OCI-LY3 (cell line): ENCODE measurements at regions not wholly inside any gene's neighbourhood (a gene's known extent, or its start where the extent isn't known, plus 50 kb on each side); places are given as distances from the start of the nearest gene placed in this dataset.

Experiments
- H2AFZ ChIP-seq: fragments of 200-600, 300-600 bp; shearing (Covaris generic); 2 replicates; pipeline ENCODE4 v1.6.0; 2014; ENCODE audit warnings: antibody characterized with exemption, low read depth, low read length
- H3K27ac ChIP-seq: fragments of 200-600, 300-600 bp; sonication (generic); 2 replicates; pipeline ENCODE4 v1.5.1; 2014; ENCODE audit warnings: mild to moderate bottlenecking, low read length, moderate library complexity, mixed read lengths
- H3K27me3 ChIP-seq: fragments of 200-600, 300-600 bp; sonication (generic); 2 replicates; pipeline ENCODE4 v1.6.1; 2014; ENCODE audit warnings: low read depth, low read length, mixed read lengths
- H3K36me3 ChIP-seq: fragments of 200-600, 300-600 bp; sonication (generic); replicated peaks from 2 replicates; pipeline ENCODE3; 2014; ENCODE audit warnings: low read depth, low read length, mixed read lengths
- H3K4me1 ChIP-seq: fragments of 300-600, 200-600 bp; sonication (generic); 2 replicates; pipeline ENCODE4 v1.6.1; 2014; ENCODE audit warnings: low read length, mixed read lengths
- H3K4me2 ChIP-seq: fragments of 200-600, 300-600 bp; sonication (generic); 2 replicates; pipeline ENCODE4 v1.6.1; 2014; ENCODE audit warnings: low read length, mixed read lengths
- H3K4me3 ChIP-seq: fragments of 300-600, 200-600 bp; sonication (generic); 2 replicates; pipeline ENCODE4 v1.5.1; 2014; ENCODE audit warnings: antibody characterized with exemption, mild to moderate bottlenecking, low read length, moderate library complexity
- H3K79me2 ChIP-seq: fragments of 300-600, 200-600 bp; shearing (Covaris generic); 2 replicates; pipeline ENCODE4 v1.6.1; 2014; ENCODE audit warnings: mild to moderate bottlenecking, low read length, mixed read lengths
- H3K9ac ChIP-seq: fragments of 300-600, 200-600 bp; shearing (Covaris generic); 2 replicates; pipeline ENCODE4 v1.6.0; 2014; ENCODE audit warnings: mild to moderate bottlenecking, low read length, moderate library complexity
- H3K9me3 ChIP-seq: fragments of 200-600, 300-600 bp; shearing (Covaris generic); 2 replicates; pipeline ENCODE4 v1.6.1; 2014; ENCODE audit warnings: low read length, mixed read lengths; ENCODE audit not compliant: insufficient read depth
- H4K20me1 ChIP-seq: fragments of 200-600, 300-600 bp; sonication (generic); 2 replicates; pipeline ENCODE4 v1.6.1; 2016; ENCODE audit warnings: low read length, mixed read lengths; ENCODE audit not compliant: insufficient read depth
- EZH2phosphoT487 ChIP-seq: fragments of 200-600 bp; shearing (Covaris generic); IDR thresholded peaks from 2 replicates; pipeline ENCODE4 v1.6.1; 2018; ENCODE audit warnings: antibody characterized with exemption, mixed run types, low read depth
- TF ChIP-seq, protein P1 (sequence below): fragments of 200-600, 300-600 bp; sonication (generic); IDR thresholded peaks from 2 replicates; pipeline ENCODE4 v1.5.1; 2014; ENCODE audit warnings: antibody characterized with exemption, low read length, low read depth

DNA sequence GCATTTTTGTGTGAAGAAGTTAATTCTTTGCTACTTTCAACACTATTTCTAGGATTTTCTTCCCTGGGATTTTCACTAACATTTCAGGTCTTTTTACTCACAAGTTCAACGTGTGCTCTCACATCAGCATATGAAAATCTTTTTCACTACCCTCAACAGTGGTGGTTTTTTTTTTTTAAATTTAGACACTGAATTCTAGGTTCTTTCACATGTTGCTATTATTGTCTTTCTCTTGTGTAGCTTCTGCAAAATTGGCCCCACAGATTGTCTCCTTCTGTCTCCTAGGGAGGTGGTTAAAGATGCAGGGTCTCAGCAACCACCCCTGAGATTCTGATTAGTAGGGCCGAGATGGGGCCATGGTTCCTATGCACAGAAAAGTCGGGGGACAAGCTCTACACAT lies 165.0 kb upstream of the GPR26 start:
- no peak overlapping the region for H3K9ac ChIP-seq
- peaks cover 9% of the 10 kb centered on the region for H3K4me1 ChIP-seq
- no peak overlapping the region for H3K4me2 ChIP-seq
- TF ChIP-seq EZH2phosphoT487: no peak
- TF ChIP-seq, protein P1, sequence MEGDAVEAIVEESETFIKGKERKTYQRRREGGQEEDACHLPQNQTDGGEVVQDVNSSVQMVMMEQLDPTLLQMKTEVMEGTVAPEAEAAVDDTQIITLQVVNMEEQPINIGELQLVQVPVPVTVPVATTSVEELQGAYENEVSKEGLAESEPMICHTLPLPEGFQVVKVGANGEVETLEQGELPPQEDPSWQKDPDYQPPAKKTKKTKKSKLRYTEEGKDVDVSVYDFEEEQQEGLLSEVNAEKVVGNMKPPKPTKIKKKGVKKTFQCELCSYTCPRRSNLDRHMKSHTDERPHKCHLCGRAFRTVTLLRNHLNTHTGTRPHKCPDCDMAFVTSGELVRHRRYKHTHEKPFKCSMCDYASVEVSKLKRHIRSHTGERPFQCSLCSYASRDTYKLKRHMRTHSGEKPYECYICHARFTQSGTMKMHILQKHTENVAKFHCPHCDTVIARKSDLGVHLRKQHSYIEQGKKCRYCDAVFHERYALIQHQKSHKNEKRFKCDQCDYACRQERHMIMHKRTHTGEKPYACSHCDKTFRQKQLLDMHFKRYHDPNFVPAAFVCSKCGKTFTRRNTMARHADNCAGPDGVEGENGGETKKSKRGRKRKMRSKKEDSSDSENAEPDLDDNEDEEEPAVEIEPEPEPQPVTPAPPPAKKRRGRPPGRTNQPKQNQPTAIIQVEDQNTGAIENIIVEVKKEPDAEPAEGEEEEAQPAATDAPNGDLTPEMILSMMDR: no peak
- H4K20me1 ChIP-seq: no peaks in the 10 kb centered on the region
- H3K27ac ChIP-seq: no peak overlapping the region
- no peaks in the 10 kb centered on the region for H3K79me2 ChIP-seq
- H3K36me3 ChIP-seq: no peaks in the 10 kb centered on the region
- no peaks in the 10 kb centered on the region for H3K27me3 ChIP-seq
- H2AFZ ChIP-seq: no peak overlapping the region
- H3K9me3 ChIP-seq: no peaks in the 10 kb centered on the region
- H3K4me3 ChIP-seq: no peak overlapping the region

DNA sequence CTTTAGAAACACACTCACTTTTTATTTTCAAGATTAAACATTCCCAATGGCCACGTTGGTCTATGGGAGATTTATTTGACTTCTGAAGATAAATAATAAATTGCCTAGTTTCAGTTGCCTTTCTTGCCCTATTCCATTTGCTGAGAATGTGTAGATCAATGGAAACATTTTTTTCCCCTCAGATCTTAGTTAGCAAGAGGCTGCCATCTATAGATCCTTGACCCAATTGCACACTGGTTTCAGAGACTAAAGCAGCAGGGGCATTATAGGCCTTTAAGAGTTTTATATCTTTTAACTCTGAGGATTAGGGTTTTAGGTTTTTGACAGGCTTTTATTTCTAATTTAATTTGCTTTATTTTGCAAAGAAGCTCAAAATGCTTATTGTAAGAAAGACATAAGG lies 163.2 kb upstream of the GPR26 start:
- H2AFZ ChIP-seq: no peak overlapping the region
- H3K36me3 ChIP-seq: no peaks in the 10 kb centered on the region
- H3K4me1 ChIP-seq: peaks cover 17% of the 10 kb centered on the region
- no peak overlapping the region for H3K27ac ChIP-seq
- no peak overlapping the region for H3K4me2 ChIP-seq
- H3K9ac ChIP-seq: no peak overlapping the region
- no peak overlapping the region for H3K4me3 ChIP-seq
- H3K27me3 ChIP-seq: no peaks in the 10 kb centered on the region
- no peaks in the 10 kb centered on the region for H3K79me2 ChIP-seq
- H4K20me1 ChIP-seq: no peaks in the 10 kb centered on the region
- TF ChIP-seq, protein P1: peak; percentile 55
- TF ChIP-seq EZH2phosphoT487: no peak
- no peaks in the 10 kb centered on the region for H3K9me3 ChIP-seq

DNA sequence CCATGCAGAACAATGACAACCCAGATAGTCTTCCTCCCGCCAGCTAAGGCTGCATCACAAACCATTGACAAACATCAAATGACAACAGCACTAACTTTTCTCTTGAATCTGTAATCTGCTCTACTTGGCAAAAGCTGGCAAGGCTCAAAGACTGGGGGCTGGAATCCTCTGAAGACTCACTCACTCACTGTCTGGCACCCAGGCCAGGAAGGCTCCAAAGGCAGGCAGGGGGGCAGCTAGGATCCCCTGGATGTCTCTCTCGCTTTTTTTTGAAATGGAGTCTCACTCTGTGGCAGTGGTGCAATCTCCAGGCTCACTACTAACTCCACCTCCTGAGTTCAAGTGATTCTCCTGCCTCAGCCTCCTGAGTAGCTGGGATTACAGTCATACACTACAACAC lies 159.7 kb upstream of the GPR26 start:
- peaks cover 13% of the 10 kb centered on the region for H3K4me1 ChIP-seq
- H3K4me3 ChIP-seq: no peak overlapping the region

DNA sequence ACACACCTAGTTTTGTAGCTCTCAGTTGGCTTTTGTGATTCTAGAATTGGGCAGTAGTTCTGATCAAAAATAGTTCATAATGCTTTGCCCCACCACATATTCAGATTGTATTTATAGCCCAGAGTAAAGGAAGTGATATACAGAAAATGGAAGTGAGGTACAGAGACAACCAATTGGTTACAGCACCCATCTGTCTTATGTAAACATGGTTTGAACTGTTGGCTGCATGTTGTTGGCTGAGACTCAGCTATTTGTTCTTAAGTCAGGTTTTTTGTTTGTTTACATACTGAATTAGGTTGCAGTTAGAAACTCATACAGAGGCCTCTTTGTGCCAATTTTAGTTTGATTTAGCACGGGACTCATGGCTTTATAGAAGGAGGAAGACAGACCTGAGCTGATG lies 158.9 kb upstream of the GPR26 start:
- Histone ChIP-seq H3K4me1 (peaks cover 13% of the 10 kb centered on the region), H3K4me3 (no peak overlapping the region), H3K36me3 (no peaks in the 10 kb centered on the region), H4K20me1 (no peaks in the 10 kb centered on the region), H3K9me3 (no peaks in the 10 kb centered on the region), H3K27me3 (no peaks in the 10 kb centered on the region), H3K9ac (no peak overlapping the region), H3K27ac (no peak overlapping the region), H2AFZ (no peak overlapping the region), H3K79me2 (no peaks in the 10 kb centered on the region), H3K4me2 (no peak overlapping the region)
- TF ChIP-seq, protein P1: no peak
- TF ChIP-seq EZH2phosphoT487: no peak

More for the DNA sequence above, 159.7 kb upstream of the GPR26 start:
- Histone ChIP-seq H3K27ac (no peak overlapping the region), H3K36me3 (no peaks in the 10 kb centered on the region), H3K27me3 (no peaks in the 10 kb centered on the region), H3K79me2 (no peaks in the 10 kb centered on the region), H3K9ac (no peak overlapping the region), H3K4me2 (no peak overlapping the region), H3K9me3 (no peaks in the 10 kb centered on the region), H2AFZ (no peak overlapping the region), H4K20me1 (no peaks in the 10 kb centered on the region)
- no peak for TF ChIP-seq EZH2phosphoT487
- TF ChIP-seq, protein P1: no peak
